ENCODE measurements at regions not wholly inside any gene's neighbourhood (a gene's known extent, or its start where the extent isn't known, plus 50 kb on each side); places are given as distances from the start of the nearest gene placed in this dataset.

DNA sequence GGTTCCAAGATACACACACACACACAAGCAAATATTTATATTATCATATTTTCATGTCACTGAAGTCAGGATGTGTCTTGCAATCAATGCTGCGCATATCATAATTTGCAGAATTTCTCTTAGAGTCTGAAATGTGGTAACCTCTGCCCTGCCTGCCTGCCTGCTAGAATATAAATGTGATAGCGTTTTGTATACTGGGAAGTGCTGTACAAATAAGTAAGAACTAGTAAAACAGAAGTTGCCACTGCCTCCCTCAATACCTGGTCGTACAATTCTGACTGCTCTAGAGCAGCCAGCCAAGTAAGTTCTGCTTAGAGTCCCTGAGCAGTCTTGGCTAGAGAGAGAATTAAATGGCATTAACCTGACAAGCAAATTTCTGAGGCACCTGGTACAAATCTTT is 83.9 kb upstream of the NTF3 start:
- TF ChIP-seq GATA2 (IDR thresholded peaks at IDR 0.05; ENCODE audit: low read depth, low read length) (no peak), GATA3 (IDR thresholded peaks at IDR 0.05; ENCODE audit: low read depth, low read length) (no peak)
